ENCODE measurements at regions not wholly inside any gene's neighbourhood (a gene's known extent, or its start where the extent isn't known, plus 50 kb on each side); places are given as distances from the start of the nearest gene placed in this dataset.

DNA sequence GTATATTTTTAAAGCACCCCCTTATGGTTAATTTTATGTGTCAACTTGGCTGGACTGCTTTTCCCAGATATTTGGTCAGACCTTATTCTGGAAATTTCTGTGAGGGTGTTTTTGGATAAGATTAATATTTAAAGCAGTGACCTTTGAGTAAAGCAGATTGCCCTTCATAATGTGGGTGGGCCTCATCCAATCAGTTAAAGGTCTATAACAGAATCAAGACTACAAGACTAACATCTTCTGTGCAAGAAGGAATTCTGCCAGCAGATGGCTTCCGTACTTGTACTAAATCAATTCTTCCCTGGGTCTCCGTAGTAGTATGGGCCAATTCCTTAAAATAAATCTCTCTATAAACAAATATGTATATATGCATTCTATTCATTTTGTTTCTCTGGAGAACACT lies 257.6 kb downstream of the ETNK1 start:
- Histone ChIP-seq H3K4me1 (ENCODE audit: insufficient read depth) (no peaks in the 10 kb centered on the region), H3K4me3 (ENCODE audit: low read depth, low read length) (no peak overlapping the region), H3K27ac (ENCODE audit: low read depth) (no peak overlapping the region), H3K36me3 (ENCODE audit: insufficient read depth) (no peaks in the 10 kb centered on the region)
- DNase-seq (ENCODE audit: extremely low spot score): no peak
- 73% methylated on average over 2 of the region's 2 CpGs for WGBS

DNA sequence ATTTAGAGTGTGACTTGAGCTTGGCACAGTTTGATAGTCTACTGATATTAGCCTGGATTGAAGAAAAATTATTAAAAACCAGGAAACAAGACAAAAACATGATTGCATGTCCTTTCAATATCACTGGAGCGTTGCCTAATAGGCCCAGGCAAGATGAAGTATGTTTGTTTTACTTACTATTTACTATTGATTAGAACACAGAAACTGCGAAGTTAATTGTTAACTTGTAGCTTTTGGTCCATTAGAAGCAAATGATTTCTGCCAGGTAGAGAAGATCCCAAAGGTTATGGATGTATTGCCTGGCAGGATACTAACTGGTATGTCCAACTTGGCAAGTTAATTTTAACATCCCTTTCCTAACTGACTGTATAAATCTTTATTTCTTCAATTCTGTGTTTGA lies 268.9 kb downstream of the ETNK1 start:
- no peak for DNase-seq (ENCODE audit: extremely low spot score)
- Histone ChIP-seq H3K4me3 (ENCODE audit: low read depth, low read length) (no peak overlapping the region), H3K27ac (ENCODE audit: low read depth) (no peak overlapping the region), H3K4me1 (ENCODE audit: insufficient read depth) (no peaks in the 10 kb centered on the region), H3K36me3 (ENCODE audit: insufficient read depth) (no peaks in the 10 kb centered on the region)
- 91% methylated on average over 2 of the region's 2 CpGs for WGBS

DNA sequence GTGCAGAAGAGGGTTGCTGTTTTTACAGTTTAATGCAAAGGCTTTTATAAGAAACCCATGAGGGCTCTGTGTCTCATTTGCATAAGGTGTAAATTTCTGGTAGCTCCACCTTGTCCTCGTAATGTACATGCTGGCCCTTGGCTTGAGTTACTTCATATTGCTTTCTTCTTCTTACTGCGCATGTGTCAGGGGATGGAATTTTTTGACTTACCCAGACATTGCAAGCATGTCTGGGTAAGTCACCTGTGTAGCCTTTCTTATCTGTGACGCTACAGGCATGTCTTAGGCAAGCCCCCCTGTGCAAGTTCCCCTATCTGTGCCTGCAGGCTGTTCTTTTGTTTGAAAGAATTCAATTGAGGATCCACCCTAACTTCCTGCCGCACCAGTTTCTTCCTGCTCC lies 274.2 kb downstream of the ETNK1 start:
- no peak for DNase-seq (ENCODE audit: extremely low spot score)
- Histone ChIP-seq H3K36me3 (ENCODE audit: insufficient read depth) (no peaks in the 10 kb centered on the region), H3K4me3 (ENCODE audit: low read depth, low read length) (no peak overlapping the region), H3K4me1 (ENCODE audit: insufficient read depth) (no peaks in the 10 kb centered on the region), H3K27ac (ENCODE audit: low read depth) (no peak overlapping the region)
- 81% methylated on average over 4 of the region's 4 CpGs for WGBS

DNA sequence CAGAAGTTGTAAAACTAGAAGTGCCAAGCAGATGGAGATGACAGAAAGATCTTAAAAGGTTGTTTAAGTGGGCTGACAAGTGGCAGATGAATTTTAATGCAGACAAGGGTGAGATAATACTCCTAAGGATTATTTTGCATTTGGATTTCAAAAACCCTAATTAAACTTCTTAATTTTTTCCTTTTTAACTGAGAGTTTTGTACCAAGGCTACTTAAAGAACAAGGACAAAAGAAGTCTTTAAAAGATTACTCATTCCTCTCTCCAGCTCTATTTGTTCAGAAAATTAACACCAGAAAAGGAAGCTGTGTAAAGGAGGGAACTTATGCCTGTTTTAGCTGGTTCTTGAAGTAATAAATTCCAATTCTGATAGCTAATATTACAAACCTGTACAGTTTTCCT lies 275.4 kb downstream of the ETNK1 start:
- H3K4me3 ChIP-seq (ENCODE audit: low read depth, low read length): no peak overlapping the region
- DNase-seq (ENCODE audit: extremely low spot score): no peak
- no peaks in the 10 kb centered on the region for H3K4me1 ChIP-seq (ENCODE audit: insufficient read depth)
- no peaks in the 10 kb centered on the region for H3K36me3 ChIP-seq (ENCODE audit: insufficient read depth)
- H3K27ac ChIP-seq (ENCODE audit: low read depth): no peak overlapping the region

DNA sequence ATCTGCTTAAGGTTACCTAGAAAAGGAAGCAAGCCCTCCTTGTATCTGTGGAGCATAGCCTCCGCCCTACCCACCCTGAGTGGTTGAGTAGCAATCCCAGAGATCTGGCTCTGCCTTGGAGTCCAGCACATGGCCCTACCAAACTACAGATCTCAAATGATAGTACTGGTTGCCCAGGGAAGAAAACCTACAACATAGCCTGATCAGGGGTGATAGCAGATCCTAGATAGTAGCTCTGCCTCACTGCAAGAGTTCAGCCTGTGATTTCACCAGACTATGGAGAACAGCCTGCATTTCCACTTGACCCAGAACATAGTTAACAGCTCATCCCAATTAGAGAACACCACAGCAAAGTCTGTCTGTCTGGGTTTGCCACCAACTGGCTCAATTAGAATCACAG lies 279.5 kb downstream of the ETNK1 start:
- no peak overlapping the region for H3K27ac ChIP-seq (ENCODE audit: low read depth)
- no peak for DNase-seq (ENCODE audit: extremely low spot score)
- no peaks in the 10 kb centered on the region for H3K4me1 ChIP-seq (ENCODE audit: insufficient read depth)
- no peak overlapping the region for H3K4me3 ChIP-seq (ENCODE audit: low read depth, low read length)
- WGBS: 92% methylated on average over 1 of the region's 1 CpG
- no peaks in the 10 kb centered on the region for H3K36me3 ChIP-seq (ENCODE audit: insufficient read depth)

DNA sequence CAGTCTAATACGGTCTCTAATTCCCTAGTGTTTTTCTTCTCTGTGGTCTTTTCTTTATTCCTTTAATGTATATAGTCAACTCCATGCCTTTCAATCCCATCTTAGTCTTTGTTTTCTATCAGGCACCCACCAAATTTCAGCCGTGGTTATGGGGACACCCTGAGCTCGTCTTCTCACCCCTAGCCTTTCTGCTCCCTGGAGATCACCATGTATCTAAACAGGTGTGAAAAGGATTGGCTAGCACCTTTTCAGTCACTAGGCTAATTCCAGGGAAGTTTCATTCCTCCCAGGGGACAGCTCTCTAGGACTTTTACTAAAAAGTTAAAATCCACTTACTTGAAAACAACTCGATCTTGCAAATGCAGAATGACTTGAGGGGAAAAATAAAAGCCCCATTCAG lies 291.3 kb downstream of the ETNK1 start:
- no peak for DNase-seq (ENCODE audit: extremely low spot score)
- WGBS: 66% methylated on average over 4 of the region's 4 CpGs

DNA sequence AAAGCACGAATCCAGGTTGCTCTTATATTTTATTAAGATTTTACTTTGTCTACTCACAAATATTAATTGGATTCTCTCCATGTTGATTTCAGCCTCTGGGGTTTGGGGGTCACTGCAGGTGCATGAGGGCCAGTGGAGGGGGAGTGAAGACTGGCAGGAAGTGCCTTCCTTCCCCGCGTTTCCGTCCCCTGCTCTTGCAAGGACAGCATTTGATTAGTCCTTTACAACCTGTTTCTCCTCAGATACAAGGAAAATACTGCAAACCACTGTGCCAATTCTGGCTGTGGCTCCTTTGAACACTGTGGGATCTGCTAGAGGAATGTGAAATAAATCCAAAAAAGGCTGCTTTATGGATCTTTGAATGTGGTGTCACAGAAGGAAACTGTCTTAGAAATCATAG lies 291.8 kb downstream of the ETNK1 start:
- Histone ChIP-seq H3K4me3 (ENCODE audit: low read depth, low read length) (no peak overlapping the region), H3K27ac (ENCODE audit: low read depth) (no peak overlapping the region), H3K4me1 (ENCODE audit: insufficient read depth) (no peaks in the 10 kb centered on the region), H3K36me3 (ENCODE audit: insufficient read depth) (no peaks in the 10 kb centered on the region)
- no peak for DNase-seq (ENCODE audit: extremely low spot score)
- WGBS: 44% methylated on average over 4 of the region's 4 CpGs

More for the DNA sequence above, 291.3 kb downstream of the ETNK1 start:
- Histone ChIP-seq H3K36me3 (ENCODE audit: insufficient read depth) (no peaks in the 10 kb centered on the region), H3K27ac (ENCODE audit: low read depth) (no peak overlapping the region), H3K4me1 (ENCODE audit: insufficient read depth) (no peaks in the 10 kb centered on the region), H3K4me3 (ENCODE audit: low read depth, low read length) (no peak overlapping the region)

DNA sequence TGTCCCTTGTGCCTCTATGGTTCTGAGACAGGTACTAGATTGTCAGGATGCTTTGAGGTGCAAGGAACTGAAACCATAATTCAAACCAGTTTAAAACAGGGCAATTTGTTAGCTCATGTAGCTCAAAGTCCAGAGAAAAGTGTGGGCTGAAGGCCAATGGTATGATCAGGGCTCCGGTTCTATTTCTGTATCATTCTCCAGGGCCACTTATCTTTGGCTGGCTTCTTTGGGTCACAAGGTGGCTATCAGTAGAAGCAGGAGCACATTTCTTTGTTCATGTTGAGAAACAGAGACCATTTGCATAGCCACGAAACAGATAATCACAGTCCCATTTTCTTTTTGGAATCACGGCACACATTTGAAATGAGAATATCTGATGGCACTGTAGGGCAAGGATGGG lies 294.9 kb downstream of the ETNK1 start:
- no peak for DNase-seq (ENCODE audit: extremely low spot score)
- H3K36me3 ChIP-seq (ENCODE audit: insufficient read depth): no peaks in the 10 kb centered on the region
- 84% methylated on average over 3 of the region's 3 CpGs for WGBS
- H3K4me3 ChIP-seq (ENCODE audit: low read depth, low read length): no peak overlapping the region
- no peaks in the 10 kb centered on the region for H3K4me1 ChIP-seq (ENCODE audit: insufficient read depth)
- H3K27ac ChIP-seq (ENCODE audit: low read depth): no peak overlapping the region

DNA sequence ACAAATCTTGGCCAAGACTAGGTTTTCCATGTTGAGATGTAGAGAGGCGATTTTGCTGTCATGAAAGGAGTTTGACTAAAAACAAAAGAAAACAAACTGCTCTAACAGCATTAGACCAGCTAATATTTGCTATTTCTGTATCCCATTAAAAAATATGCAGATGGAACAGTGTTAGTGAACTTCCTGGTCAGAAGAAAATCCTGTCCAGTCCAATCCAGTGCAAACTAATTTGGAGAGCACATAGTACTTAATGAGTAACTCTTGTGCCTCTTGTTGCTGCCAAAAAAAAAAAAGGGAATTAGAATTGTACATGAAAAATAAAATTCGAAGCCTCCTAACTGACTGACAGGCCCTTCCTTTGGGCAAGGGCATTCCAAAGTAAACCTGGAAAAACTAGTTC lies 298.8 kb downstream of the ETNK1 start:
- DNase-seq (ENCODE audit: extremely low spot score): no peak
- Histone ChIP-seq H3K4me1 (ENCODE audit: insufficient read depth) (no peaks in the 10 kb centered on the region), H3K36me3 (ENCODE audit: insufficient read depth) (no peaks in the 10 kb centered on the region), H3K4me3 (ENCODE audit: low read depth, low read length) (no peak overlapping the region), H3K27ac (ENCODE audit: low read depth) (no peak overlapping the region)
- WGBS: 83% methylated on average over 2 of the region's 2 CpGs

DNA sequence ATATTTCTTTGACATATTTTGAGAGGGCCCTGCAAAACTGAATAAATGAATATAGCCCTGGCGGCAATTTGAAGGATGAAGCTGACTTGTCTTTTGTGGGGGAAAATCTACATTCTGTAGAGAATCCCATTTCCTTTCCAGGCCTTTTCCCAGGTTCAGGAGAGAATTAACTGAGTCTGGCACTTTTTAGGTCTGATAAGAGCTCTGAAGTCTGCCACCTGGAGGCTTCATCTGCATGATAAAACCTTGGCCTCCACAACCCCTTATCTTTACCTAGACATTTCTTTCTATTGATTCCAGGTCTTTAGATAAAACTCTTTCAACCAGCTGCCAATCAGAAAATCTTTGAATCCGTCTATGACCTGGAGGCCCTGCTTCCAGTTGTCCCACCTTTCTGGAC lies 299.4 kb downstream of the ETNK1 start:
- H3K36me3 ChIP-seq (ENCODE audit: insufficient read depth): no peaks in the 10 kb centered on the region
- H3K4me3 ChIP-seq (ENCODE audit: low read depth, low read length): no peak overlapping the region
- no peak overlapping the region for H3K27ac ChIP-seq (ENCODE audit: low read depth)
- DNase-seq (ENCODE audit: extremely low spot score): no peak
- WGBS: 96% methylated on average over 2 of the region's 2 CpGs
- no peaks in the 10 kb centered on the region for H3K4me1 ChIP-seq (ENCODE audit: insufficient read depth)

DNA sequence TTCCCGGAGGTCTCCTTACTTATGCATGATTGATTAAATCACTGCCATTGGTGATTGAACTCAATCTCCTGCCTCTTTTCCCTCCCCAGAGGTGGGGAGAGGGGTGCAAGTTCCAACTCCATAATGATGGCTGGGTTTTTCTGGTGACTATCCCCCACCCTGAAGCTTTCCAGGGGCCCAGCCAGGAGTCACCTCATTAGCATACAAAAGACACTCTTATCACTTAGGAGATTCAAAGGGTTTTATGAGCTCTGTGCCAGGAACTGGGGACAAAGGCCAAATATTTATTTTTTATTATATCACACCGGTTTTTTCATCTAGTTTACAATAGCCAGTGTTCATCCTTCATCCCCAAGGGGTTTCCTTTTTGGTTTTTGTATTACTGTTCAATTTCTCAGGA lies 300.7 kb downstream of the ETNK1 start:
- no peak overlapping the region for H3K4me3 ChIP-seq (ENCODE audit: low read depth, low read length)
- H3K4me1 ChIP-seq (ENCODE audit: insufficient read depth): no peaks in the 10 kb centered on the region
- no peak for DNase-seq (ENCODE audit: extremely low spot score)
- no peaks in the 10 kb centered on the region for H3K36me3 ChIP-seq (ENCODE audit: insufficient read depth)
- 74% methylated on average over 2 of the region's 2 CpGs for WGBS
- no peak overlapping the region for H3K27ac ChIP-seq (ENCODE audit: low read depth)

DNA sequence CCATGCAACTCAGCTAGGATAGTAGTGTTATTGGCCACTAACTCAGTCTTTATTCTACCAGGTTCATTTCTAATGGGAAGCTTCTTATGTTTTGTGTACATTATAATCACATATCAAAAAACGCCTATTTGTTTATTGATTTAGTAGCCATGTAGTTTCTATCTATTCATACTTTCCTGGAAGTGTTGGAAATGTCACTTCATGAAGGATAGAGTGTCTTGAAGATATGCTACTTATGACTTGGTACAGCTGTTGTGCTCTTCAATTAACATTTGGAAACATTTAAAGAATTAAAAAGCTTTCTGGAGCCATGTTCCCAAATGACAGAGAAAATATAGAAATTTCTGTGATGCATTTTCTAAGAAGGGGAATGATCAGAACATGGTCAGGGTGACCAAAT lies 307.5 kb downstream of the ETNK1 start:
- WGBS: 78% methylated on average over 1 of the region's 1 CpG
- no peak overlapping the region for H3K4me3 ChIP-seq (ENCODE audit: low read depth, low read length)
- no peaks in the 10 kb centered on the region for H3K4me1 ChIP-seq (ENCODE audit: insufficient read depth)
- H3K27ac ChIP-seq (ENCODE audit: low read depth): no peak overlapping the region
- DNase-seq (ENCODE audit: extremely low spot score): no peak
- H3K36me3 ChIP-seq (ENCODE audit: insufficient read depth): no peaks in the 10 kb centered on the region

DNA sequence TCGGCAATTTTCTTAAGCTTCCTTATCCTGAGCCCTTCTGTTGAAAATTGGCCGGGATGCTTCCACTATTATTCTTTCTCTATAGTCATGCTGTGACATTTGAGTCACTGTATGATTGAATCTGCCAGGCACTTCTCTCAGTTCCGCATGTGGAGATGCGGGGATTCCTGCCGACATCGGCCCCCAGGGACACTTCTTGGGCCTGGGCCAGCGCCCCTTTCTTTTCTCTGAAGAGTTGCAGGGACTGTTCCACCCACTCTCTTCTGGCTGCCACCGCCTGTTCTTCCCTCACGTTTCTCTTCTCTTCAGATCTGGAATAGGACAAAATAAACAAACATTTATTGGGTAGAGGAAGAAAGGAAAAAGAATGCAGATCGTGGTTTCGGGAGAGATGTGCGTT lies 310.1 kb downstream of the ETNK1 start:
- Histone ChIP-seq H3K27ac (ENCODE audit: low read depth) (no peak overlapping the region), H3K4me3 (ENCODE audit: low read depth, low read length) (no peak overlapping the region), H3K4me1 (ENCODE audit: insufficient read depth) (no peaks in the 10 kb centered on the region), H3K36me3 (ENCODE audit: insufficient read depth) (no peaks in the 10 kb centered on the region)
- WGBS: 59% methylated on average over 12 of the region's 12 CpGs
- DNase-seq (ENCODE audit: extremely low spot score): no peak

DNA sequence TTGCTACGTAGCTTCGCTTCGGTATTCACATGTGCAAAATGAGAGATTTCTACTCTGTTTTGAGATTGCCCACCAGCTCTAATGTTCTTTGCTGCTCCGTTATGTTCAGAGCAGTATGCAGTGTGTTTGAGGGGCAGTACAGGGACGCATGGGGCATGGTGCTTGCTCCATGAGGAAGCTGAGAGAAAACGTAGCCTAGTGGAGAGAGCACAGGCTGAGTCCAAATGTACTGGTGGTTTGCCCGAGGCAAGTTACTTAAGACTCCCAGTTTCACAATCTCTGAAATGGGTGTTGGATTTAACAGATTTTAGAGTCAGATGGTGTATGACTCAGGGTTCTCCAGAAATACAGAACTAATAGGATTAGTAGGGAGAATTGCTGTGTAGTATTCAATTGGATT lies 310.5 kb downstream of the ETNK1 start:
- no peak for DNase-seq (ENCODE audit: extremely low spot score)

DNA sequence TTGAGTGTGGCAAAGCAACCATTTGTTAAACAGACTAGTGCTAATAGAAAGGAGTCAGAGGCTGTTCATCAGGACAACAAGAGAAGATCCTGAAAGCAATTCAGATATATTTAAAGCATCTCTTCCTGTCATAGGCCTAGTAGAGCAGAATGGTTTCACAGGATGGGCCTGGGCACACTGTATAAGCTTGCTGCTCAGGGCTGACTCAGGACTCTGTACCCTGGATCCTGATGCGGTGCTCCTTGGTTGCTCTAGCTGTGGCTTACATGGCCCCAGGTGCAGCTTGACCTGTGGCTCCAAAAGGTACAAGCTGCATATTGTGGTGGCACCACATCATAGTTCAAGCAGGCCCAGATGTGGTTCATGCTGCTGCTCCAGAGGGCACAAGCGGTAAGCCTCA lies 313.4 kb downstream of the ETNK1 start:
- WGBS: 96% methylated on average over 2 of the region's 2 CpGs
- no peaks in the 10 kb centered on the region for H3K4me1 ChIP-seq (ENCODE audit: insufficient read depth)
- H3K27ac ChIP-seq (ENCODE audit: low read depth): no peak overlapping the region
- H3K4me3 ChIP-seq (ENCODE audit: low read depth, low read length): no peak overlapping the region
- no peaks in the 10 kb centered on the region for H3K36me3 ChIP-seq (ENCODE audit: insufficient read depth)
- no peak for DNase-seq (ENCODE audit: extremely low spot score)

More for the DNA sequence above, 310.5 kb downstream of the ETNK1 start:
- Histone ChIP-seq H3K27ac (ENCODE audit: low read depth) (no peak overlapping the region), H3K4me3 (ENCODE audit: low read depth, low read length) (no peak overlapping the region), H3K36me3 (ENCODE audit: insufficient read depth) (no peaks in the 10 kb centered on the region), H3K4me1 (ENCODE audit: insufficient read depth) (no peaks in the 10 kb centered on the region)
- WGBS: 64% methylated on average over 7 of the region's 7 CpGs
